Right atrium auricular region (tissue), 2 donors: ENCODE measurements at regions not wholly inside any gene's neighbourhood (a gene's known extent, or its start where the extent isn't known, plus 50 kb on each side); places are given as distances from the start of the nearest gene placed in this dataset.

Experiments
- DNase-seq: peaks from one replicate; pipeline ENCODE4 v3.0.0-alpha.2; 2019; ENCODE audit warnings: low spot score
- H3K27ac ChIP-seq, 2 donors: fragments of 200-600 bp; sonication (generic); 1 replicate in 1 of 2; 2 replicates in 1 of 2; pipeline ENCODE4 v1.5.1; 2016 to 2019
- H3K27me3 ChIP-seq, 2 donors: fragments of 200-600 bp; sonication (generic); one replicate each; pipeline versions ENCODE4 v1.5.1 to v1.6.0; 2017 to 2019
- H3K36me3 ChIP-seq: fragments of 200-600 bp; sonication (generic); one replicate; pipeline ENCODE4 v1.5.1; 2016
- H3K4me1 ChIP-seq, 2 donors: fragments of 200-600 bp; sonication (generic); one replicate each; pipeline versions ENCODE4 v1.5.1 to v1.6.0; 2017 to 2019
- H3K4me3 ChIP-seq, 2 donors: fragments of 200-600 bp; sonication (generic); 1 replicate in 1 of 2; 2 replicates in 1 of 2; pipeline ENCODE4 v1.5.1; 2017 to 2019; ENCODE audit warnings: mild to moderate bottlenecking in 1 of 2, moderate library complexity in 1 of 2
- H3K9me3 ChIP-seq, 2 donors: fragments of 200-600 bp; sonication (generic); one replicate each; pipeline ENCODE4 v1.5.1; 2019
- TF ChIP-seq, protein P1 (sequence below), 2 donors: fragments of 200-600 bp; sonication (generic); IDR thresholded peaks; one replicate each; pipeline ENCODE4 v1.5.1; 2019; ENCODE audit warnings: antibody characterized with exemption in 2 of 2

DNA sequence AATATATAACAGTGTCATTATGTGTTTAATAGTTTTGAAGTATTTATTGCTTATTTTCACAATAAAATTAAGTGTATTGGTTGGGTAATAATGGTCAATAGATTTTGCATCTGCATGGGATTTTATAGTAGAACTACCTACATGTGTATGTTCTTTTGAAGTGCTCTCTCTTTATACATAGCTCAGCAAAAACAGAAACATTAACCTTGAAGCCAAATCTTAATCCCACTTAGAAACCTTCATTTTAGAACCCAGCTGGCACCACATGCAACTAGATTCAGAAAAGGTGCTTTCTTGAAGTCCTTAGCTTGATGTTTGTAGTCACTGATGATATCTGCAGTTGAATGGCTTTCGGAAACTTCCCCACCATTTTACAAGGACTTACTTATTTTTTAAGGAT is 146.9 kb upstream of the IL12A start:
- Histone ChIP-seq H3K27me3 (no peaks in the 10 kb centered on the region), H3K4me3 (no peak overlapping the region), H3K9me3 (no peaks in the 10 kb centered on the region), H3K36me3 (no peaks in the 10 kb centered on the region), H3K27ac (no peak overlapping the region), H3K4me1 (peaks cover 0 to 42% of the 10 kb centered on the region in 2 donors)
- TF ChIP-seq, protein P1, sequence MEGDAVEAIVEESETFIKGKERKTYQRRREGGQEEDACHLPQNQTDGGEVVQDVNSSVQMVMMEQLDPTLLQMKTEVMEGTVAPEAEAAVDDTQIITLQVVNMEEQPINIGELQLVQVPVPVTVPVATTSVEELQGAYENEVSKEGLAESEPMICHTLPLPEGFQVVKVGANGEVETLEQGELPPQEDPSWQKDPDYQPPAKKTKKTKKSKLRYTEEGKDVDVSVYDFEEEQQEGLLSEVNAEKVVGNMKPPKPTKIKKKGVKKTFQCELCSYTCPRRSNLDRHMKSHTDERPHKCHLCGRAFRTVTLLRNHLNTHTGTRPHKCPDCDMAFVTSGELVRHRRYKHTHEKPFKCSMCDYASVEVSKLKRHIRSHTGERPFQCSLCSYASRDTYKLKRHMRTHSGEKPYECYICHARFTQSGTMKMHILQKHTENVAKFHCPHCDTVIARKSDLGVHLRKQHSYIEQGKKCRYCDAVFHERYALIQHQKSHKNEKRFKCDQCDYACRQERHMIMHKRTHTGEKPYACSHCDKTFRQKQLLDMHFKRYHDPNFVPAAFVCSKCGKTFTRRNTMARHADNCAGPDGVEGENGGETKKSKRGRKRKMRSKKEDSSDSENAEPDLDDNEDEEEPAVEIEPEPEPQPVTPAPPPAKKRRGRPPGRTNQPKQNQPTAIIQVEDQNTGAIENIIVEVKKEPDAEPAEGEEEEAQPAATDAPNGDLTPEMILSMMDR (IDR thresholded peaks at IDR 0.05) = no peak
- DNase-seq = no peak

DNA sequence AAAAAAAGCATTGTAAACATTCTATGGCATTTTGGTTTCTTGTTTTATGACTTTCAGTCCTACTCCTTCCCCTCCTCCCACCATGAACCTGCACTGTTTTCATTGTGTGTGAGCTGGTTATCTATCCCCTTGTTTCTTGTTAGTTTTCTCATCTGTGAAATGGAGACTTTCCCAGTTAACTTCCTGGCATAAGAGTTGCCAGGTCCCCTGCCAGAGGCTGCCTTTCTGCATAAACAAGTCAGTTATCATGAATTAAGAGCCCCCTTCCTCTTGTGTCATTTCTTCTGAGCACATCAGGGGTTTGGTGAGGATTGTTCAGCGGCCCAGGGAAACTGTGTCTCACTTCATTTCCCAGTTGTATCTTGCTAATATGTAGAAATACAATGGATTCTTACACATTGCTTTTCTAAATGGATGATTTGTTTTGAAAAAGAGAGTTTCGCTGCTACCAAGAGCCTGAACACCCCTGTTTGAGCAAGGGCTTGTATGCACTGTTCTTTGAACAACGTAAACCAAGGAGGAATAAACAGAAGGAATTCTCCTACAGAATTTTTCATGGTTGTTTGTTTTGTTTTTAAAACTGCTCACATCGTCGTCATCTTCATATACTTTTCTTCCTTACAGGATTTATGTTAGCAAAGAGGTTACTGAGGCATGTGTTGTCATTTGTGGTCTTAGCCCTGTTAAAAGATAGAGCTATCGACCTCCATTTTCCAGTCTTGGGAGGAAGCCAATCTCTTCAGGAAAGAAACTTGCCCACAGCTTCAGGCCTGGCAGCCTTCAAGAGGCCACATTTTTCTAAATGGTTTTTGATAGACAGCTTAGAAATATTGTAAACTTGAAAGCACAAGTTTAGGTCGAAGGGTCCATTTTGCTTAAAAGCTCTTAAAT is 144.6 kb upstream of the IL12A start:
- Histone ChIP-seq H3K4me1 (peaks cover 0 to 40% of the 10 kb centered on the region in 2 donors), H3K27ac (no peak overlapping the region)

DNA sequence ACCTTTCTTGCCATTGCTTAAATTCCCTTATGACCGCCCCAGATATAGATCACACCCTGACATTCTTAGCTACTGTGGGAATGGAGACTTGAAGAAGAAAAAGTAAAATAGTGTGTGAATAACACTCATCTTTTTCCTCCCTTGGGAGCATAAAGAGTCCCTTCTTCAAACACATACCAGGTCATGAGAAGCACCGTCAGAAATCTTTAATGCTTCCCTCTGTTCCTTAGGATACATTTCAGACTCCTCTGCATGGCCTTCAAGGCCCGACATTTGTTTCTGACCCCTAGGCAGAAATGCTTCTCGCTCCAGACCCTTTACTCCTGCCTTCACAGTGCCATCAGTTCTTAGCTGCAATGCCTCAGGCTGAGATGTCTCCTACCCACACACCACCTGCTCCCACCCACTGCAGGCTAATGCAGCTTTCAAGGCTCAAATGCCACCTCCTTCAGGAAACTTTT is 143.8 kb upstream of the IL12A start:
- Histone ChIP-seq H3K27me3 (no peaks in the 10 kb centered on the region), H3K27ac (no peak overlapping the region), H3K4me3 (no peak overlapping the region), H3K4me1 (peaks cover 0 to 42% of the 10 kb centered on the region in 2 donors), H3K36me3 (no peaks in the 10 kb centered on the region), H3K9me3 (no peaks in the 10 kb centered on the region)
- no peak for DNase-seq
- TF ChIP-seq, protein P1 (IDR thresholded peaks at IDR 0.05) = no peak

More for the DNA sequence above, 144.6 kb upstream of the IL12A start:
- no peak for DNase-seq
- H3K9me3 ChIP-seq = no peaks in the 10 kb centered on the region
- no peak overlapping the region for H3K4me3 ChIP-seq
- no peaks in the 10 kb centered on the region for H3K27me3 ChIP-seq
- no peaks in the 10 kb centered on the region for H3K36me3 ChIP-seq
- TF ChIP-seq, protein P1 (IDR thresholded peaks at IDR 0.05) = no peak

DNA sequence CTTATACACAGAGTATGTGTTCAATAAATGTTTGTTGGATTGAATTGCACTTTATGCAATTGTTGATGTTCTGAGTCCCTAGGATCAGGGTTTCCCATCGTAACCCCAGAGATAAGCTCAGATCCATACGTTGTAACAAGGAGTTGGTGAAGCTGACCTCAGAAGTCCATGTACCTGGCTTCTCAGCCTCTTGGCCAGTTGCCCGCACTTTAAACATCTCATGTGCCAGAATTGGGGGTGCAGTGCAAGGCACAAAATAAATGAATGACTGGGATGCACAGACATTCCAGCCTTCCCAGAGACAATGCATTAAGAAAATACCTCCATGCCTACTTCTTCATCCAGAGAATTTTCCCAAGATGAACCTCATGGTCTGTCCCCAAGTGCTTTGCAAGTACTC is 142.9 kb upstream of the IL12A start:
- no peaks in the 10 kb centered on the region for H3K27me3 ChIP-seq
- H3K4me3 ChIP-seq = no peak overlapping the region
- no peaks in the 10 kb centered on the region for H3K9me3 ChIP-seq
- H3K4me1 ChIP-seq = peaks cover 0 to 41% of the 10 kb centered on the region in 2 donors
- H3K36me3 ChIP-seq = no peaks in the 10 kb centered on the region
- TF ChIP-seq, protein P1 (IDR thresholded peaks at IDR 0.05) = no peak
- H3K27ac ChIP-seq = no peak overlapping the region
- no peak for DNase-seq

DNA sequence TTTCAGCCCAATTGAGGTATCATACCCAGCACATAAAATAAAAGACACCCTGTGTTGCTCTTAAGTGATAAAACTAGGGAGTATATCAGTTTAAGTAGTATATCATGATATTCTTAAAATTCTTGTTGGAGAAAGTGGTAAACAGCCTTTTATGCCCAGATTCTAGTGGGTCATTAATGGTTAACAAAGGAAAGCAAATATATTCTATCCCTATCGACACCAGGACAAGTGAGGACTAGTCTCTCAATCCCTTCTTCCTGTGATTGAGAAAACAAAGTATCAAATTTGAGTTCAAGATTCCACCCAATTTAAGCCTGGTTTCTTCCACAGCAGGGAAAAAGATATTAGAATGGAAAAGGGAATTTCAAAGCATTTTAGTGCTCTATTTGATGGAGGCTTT is 142.4 kb upstream of the IL12A start:
- Histone ChIP-seq H3K36me3 (no peaks in the 10 kb centered on the region), H3K4me1 (peaks cover 0 to 46% of the 10 kb centered on the region in 2 donors), H3K27me3 (no peaks in the 10 kb centered on the region), H3K4me3 (no peak overlapping the region), H3K27ac (no peak overlapping the region), H3K9me3 (no peaks in the 10 kb centered on the region)
- TF ChIP-seq, protein P1 (IDR thresholded peaks at IDR 0.05) = no peak
- no peak for DNase-seq
